ENCODE measurements at regions not wholly inside any gene's neighbourhood (a gene's known extent, or its start where the extent isn't known, plus 50 kb on each side); places are given as distances from the start of the nearest gene placed in this dataset.

DNA sequence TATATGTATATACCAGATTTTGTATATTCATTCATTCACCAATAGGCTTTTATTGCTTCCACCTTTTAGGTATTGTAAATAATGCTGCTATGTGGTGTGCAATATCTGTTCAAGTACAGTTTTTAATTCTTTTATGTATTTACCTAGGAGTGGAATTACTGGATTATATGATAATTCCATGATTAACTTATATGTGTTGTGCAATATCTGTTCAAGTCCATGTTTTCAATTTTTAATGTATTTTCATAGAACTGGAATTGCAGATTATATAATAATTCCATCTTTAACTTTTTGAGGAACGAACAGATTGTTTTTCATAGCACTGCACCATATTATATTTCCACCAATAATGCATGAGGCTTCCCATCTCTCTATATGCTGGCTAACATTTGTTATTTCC lies 50.6 kb upstream of the L3MBTL4 start:
- no peak for FAIRE-seq

DNA sequence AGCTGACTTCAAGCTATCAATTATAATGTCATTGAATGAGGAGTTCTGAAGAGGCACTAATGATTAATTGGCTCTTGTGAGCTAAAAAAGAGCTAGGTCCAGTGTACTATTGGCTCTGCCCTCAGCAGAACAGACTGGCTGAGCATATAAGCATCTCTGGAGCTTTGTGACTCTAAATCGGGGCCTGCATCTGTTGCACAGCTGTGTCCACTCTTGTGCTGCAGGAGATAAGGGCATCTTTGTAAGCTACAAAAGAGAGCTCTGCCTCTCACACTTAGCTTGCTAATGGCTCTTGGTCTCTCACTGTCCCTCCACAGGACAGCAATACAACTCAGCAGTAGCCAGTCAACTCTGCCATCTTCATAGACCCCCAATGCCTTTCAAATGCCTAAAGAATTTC lies 61.5 kb upstream of the L3MBTL4 start:
- no peak for FAIRE-seq

- no peak for FAIRE-seq
These were observed 62.2 kb upstream of the L3MBTL4 start for GRCh38 chr18:6476880-6477279.

- FAIRE-seq: no peak
These were observed 63.4 kb upstream of the L3MBTL4 start for GRCh38 chr18:6478121-6478520.

- FAIRE-seq: no peak
These were observed 65.0 kb upstream of the L3MBTL4 start for GRCh38 chr18:6479699-6480098.

DNA sequence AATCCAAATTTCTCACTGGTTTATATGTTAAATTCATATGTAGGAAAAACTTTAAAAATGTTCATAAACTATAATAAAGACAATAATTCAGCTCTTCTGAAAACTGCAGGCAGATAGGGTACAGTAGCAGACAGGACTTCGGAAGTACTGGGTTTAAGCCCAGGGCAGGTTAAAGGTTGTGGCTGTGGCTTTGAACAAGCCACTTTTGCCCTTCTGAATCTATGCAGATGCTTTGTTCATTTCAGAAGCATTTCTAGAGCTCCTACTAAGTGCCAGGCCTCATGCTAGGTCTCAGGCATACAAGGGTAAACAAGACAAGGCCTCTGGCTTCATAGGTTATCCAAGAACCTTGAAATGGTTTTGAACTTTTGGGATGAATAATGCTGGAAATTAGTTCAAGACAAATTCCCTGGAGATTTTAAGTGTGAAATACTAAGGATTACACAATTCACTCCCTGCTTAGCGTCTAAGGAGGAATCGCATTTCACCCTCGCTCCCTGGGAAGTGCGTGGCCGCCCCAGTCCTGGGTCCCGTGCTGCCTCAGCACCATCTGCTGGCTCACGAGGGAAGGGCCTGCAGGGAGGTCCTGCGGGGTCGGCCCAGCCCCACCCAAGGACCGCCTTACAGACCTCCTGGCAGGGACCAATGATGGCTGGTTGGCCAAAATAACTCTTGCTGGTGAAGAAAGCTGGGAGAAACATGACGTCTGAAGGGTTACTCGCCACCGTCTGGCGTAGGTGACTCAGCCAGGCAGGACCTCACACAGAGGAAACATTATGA lies 67.7 kb upstream of the L3MBTL4 start:
- no peak for FAIRE-seq

- FAIRE-seq: no peak
These were observed 69.9 kb upstream of the L3MBTL4 start for GRCh38 chr18:6484659-6485058.

DNA sequence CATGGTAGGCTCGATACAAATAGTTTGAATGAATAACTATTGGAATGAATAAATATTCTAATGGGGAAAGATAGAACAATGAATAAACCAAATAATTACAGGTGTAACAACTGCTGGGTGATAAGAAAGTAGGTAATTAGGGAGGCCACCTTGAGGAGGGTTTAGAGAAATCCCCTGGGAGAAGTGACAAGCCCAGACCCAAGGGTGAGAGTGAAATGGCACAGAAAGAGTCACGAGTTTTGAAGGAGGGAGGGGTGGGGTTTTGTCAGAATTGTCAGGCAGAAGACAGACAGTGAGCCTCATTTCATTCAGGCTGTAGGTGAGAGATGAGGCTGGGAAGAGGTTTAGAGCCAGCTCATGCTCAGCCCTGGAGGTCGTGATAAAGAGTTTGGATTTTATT lies 71.6 kb upstream of the L3MBTL4 start:
- FAIRE-seq: no peak

DNA sequence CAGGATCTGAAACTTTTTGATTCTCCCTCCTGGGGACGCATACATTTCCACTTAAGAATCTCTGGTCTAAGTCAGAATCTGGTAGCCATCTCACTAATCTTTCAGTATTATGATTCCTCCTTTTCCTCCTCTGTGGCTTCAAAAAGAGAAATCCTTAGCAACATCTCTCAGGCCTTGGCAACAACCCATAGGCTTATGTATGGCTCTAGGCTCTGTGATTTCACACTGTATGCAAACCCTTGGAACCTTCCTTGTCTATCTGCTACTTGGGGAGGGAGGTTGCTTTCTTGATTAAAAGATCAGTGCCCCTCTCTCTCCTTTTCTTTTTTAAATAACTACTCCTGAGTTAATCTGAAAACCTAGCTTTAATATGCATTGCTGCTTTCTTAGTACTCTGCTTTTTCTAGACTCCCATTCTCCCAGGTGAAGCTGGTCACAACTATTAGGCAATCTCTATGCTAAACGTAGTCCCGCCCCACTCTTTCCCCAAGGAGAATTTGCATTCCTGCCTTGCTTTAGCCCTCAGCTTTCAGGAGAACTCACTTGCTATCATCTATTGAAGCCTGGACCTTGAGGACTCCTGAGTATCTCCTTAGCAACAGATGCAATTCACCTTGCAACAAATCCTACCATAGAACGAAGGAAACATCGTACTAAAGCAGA lies 72.2 kb upstream of the L3MBTL4 start:
- no peak for FAIRE-seq

DNA sequence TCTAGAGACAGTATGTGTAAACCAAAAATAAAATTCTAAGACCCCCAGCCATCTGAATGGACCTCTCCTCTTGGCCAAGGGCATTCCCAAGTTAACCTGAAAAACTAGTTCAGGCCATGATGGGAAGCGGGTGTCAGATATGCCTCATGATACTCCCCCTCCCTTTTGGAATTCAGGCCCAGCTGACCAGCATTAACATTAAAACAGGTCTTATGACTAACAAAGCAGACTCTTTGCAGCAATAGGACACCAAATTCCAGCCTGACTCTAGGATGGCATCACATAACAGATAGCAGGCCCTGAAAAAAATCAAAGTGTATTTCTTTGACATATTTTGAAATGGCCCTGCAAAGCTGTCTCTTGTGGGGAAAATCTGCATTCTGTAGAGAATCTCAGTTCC lies 73.3 kb upstream of the L3MBTL4 start:
- no peak for FAIRE-seq

GRCh38 chr18:6488956-6489355 lies 74.2 kb upstream of the L3MBTL4 start:
- FAIRE-seq: no peak

- FAIRE-seq: no peak
These were observed 75.3 kb upstream of the L3MBTL4 start for GRCh38 chr18:6489977-6490376.

- FAIRE-seq: no peak
These were observed 78.5 kb upstream of the L3MBTL4 start for GRCh38 chr18:6493194-6493593.

DNA sequence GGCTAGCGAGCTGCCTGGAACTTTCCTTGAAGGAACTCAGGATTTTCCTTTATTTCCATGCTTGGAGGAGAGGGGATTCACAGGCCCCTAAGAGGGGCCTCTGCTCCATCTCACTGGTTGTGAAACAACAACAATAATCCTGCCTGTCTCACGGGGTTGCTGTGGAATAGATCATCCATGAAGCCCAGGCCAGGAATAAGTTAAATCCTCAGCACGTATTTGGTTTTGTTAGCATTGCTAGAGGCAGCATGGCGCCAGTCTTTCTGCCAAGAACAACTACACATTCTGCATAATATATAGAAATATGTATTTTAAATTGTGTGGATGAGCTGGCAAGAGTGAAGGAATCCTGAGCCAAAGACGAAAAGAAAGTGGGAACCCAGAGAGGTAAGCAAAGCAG lies 80.8 kb upstream of the L3MBTL4 start:
- FAIRE-seq: no peak

- no peak for FAIRE-seq
These were observed 82.8 kb upstream of the L3MBTL4 start for GRCh38 chr18:6497543-6497942.

- no peak for FAIRE-seq
These were observed 83.7 kb upstream of the L3MBTL4 start for GRCh38 chr18:6498289-6498856.

GRCh38 chr18:6504605-6505497 lies 90.1 kb upstream of the L3MBTL4 start:
- FAIRE-seq: no peak

- FAIRE-seq: no peak
These were observed 90.8 kb upstream of the L3MBTL4 start for GRCh38 chr18:6505498-6505875.

GRCh38 chr18:6509417-6509816 lies 94.7 kb upstream of the L3MBTL4 start:
- no peak for FAIRE-seq

DNA sequence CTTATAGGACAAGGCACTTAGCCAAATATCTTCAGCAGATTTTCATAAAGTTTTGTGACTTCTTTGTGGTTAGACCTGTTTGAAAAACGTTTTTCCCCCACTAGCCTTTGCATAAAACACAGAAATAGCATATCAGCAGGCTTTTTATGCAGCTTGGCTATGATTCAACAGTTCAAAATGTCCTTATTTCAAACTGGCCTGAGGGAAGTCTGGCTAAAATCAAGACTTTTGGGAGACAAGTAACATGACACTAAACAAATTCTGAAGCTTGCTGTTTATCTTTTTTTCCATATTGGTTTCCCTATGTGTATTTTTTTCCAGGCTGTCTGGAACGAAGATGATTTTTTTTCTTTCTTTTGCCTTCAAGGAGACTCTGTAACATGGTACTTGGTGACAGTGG lies 95.1 kb upstream of the L3MBTL4 start:
- no peak for FAIRE-seq

DNA sequence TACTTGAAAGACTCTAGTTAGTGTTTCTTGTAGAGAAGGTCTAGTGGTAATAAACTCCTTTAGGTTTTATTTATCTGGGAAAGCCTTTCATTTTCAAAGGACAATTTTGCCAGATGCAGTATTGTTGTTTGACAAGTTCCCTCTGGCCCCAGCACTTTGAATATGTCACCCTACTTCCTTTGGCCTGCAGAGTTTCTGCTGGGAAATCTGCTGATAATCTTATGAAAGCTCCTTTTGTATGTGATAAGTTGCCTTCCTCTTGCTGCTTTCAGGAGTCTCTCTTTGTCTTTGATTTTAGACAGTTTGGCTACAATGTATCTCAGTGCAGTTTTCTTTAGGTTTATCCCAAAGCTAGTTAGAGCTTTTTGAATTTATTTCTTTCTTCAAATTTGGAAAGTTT lies 106.2 kb upstream of the L3MBTL4 start:
- no peak for FAIRE-seq

DNA sequence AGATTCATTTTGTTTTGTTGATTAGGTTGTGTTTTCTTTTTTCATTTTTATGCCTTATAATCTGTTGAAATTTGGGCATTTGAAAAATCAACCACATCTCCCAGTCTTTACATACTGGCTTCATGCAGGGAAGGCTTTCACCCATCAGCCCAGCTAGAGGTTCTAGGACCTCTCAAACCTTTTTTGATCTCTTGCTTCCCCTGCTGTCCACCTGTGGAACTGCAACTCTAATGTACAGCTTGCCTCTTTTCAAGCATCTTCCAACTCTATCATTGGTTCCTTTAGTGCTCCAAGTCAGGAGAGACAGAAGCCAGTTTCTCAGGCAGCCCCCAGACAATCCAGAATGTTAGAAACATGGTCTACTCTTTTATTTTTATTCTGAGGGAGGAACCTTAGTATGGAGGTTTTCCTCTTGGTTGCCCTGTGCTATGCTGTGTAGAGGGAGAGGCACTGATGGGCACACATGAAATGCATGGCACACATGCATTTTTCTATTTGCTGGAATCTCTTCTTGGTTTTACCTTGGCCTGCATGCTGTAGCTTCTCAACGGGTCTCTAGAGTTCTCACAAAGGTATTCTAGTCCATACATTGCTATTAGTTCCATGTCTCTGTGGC lies 107.2 kb upstream of the L3MBTL4 start:
- peak; percentile 13 for FAIRE-seq

- FAIRE-seq: no peak
These were observed 110.9 kb upstream of the L3MBTL4 start for GRCh38 chr18:6525604-6526003.
